ENCODE measurements at regions not wholly inside any gene's neighbourhood (a gene's known extent, or its start where the extent isn't known, plus 50 kb on each side); places are given as distances from the start of the nearest gene placed in this dataset.
A peak's percentile ranks its signal among the peaks of the same experiment; 100 is the strongest.

DNA sequence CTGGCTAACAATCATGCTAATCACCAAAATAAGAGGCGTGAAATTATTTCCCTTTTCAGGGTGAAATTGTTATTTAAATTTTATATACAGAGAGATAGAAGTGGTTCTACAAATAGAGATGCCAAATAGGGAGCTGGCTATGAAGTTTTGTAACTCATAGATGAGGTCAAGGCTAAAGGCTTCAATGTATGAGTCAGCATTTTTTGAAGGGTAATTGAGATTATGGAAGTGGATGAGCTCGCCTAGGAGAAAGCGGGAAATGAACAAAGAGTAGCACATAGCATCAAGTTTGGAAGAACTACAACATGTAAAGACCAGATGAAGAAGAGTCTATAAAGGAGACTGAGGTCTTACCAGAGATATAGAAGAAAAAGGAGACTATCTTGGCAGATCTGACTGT is 838.1 kb downstream of the DNAJB9 start:
- Histone ChIP-seq H2BK20ac (ENCODE audit: low read depth, low read length) (no peak overlapping the region), H4K5ac (ENCODE audit: low read depth, low read length) (no peak overlapping the region), H3K9me3 (ENCODE audit: control insufficient read depth, insufficient read depth, low read length) (no peaks in the 10 kb centered on the region), H3K23ac (ENCODE audit: low read depth, low read length) (no peak overlapping the region), H4K91ac (ENCODE audit: insufficient read depth, low read depth, low read length) (no peak overlapping the region), H3K27me3 (ENCODE audit: control insufficient read depth, insufficient read depth, low read length) (no peaks in the 10 kb centered on the region), H3K27ac (ENCODE audit: insufficient read depth, low read length) (no peak overlapping the region), H3K9ac (ENCODE audit: low read depth, low read length) (no peak overlapping the region), H2BK5ac (ENCODE audit: low read depth, low read length, poor library complexity, severe bottlenecking) (no peak overlapping the region), H3K14ac (replicated peaks; ENCODE audit: low read depth, low read length) (no peak overlapping the region), H3K4me2 (ENCODE audit: low read depth, low read length) (no peak overlapping the region), H3K4ac (ENCODE audit: low read depth, low read length) (no peak overlapping the region), H3K18ac (ENCODE audit: low read depth, low read length) (no peak overlapping the region), H3K56ac (ENCODE audit: extremely low read depth, insufficient read depth, low read length) (no peak overlapping the region), H4K8ac (ENCODE audit: low read depth in 2 of 2, low read length in 2 of 2) (no peak overlapping the region), H3K4me1 (ENCODE audit: control insufficient read depth, insufficient read depth, low read length) (no peaks in the 10 kb centered on the region), H2AFZ (replicated peaks; ENCODE audit: low read length, poor library complexity) (no peak overlapping the region), H2BK120ac (ENCODE audit: low read depth, low read length) (no peak overlapping the region), H4K20me1 (ENCODE audit: insufficient read depth, low read length) (no peaks in the 10 kb centered on the region), H3K9me1 (ENCODE audit: insufficient read depth, low read length) (no peaks in the 10 kb centered on the region), H2BK15ac (ENCODE audit: low read depth, low read length) (no peak overlapping the region), H3K36me3 (ENCODE audit: control insufficient read depth, insufficient read depth, low read length) (no peaks in the 10 kb centered on the region), H2AK9ac (replicated peaks; ENCODE audit: low read depth, low read length, poor library complexity) (no peak overlapping the region), H3K79me1 (ENCODE audit: low read depth in 1 of 2, low read length in 2 of 2) (no peaks in the 10 kb centered on the region), H3K4me3 (ENCODE audit: insufficient read depth, low read depth, low read length) (no peak overlapping the region), H2AK5ac (ENCODE audit: low read depth, low read length) (no peak overlapping the region)
- in situ Hi-C loops (cut with MboI; ENCODE audit: low sequenced_read_pairs) (no loop called here), intact Hi-C loops (cut with micrococcal nuclease) (no loop called here), dilution Hi-C loops (cut with HindIII; ENCODE audit: low sequenced_read_pairs, unreplicated experiment) (no loop called here)
- DNase-seq (no peak), ATAC-seq (ENCODE audit: low read depth) (no peak)
- TF ChIP-seq, protein P1, sequence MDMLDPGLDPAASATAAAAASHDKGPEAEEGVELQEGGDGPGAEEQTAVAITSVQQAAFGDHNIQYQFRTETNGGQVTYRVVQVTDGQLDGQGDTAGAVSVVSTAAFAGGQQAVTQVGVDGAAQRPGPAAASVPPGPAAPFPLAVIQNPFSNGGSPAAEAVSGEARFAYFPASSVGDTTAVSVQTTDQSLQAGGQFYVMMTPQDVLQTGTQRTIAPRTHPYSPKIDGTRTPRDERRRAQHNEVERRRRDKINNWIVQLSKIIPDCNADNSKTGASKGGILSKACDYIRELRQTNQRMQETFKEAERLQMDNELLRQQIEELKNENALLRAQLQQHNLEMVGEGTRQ (IDR thresholded peaks at IDR 0.05; ENCODE audit: low read depth, low read length) = no peak
- TF ChIP-seq CEBPB (IDR thresholded peaks at IDR 0.05; ENCODE audit: low read depth, low read length) = no peak
- peak; percentile 89 for TF ChIP-seq MAFK (IDR thresholded peaks at IDR 0.05; ENCODE audit: low read depth, low read length)
- TF ChIP-seq NFE2L2 (IDR thresholded peaks at IDR 0.05; ENCODE audit: low read depth, low read length) = peak; percentile 65
- POLR2A ChIA-PET (ENCODE audit: unreplicated experiment) = no interaction called here
- BruUV-seq (replicated peaks) = no TSS peak
- CTCF ChIA-PET = no interaction called here
- WGBS, 2 experiments (ENCODE audit: extremely low coverage in 2 of 2, insufficient read length in 1 of 2) = 83% methylated on average over 1 of the region's 3 CpGs; no CpG with 5 or more reads in 1 of the 2 experiments
